GM12892 (cell line): ENCODE measurements at regions not wholly inside any gene's neighbourhood (a gene's known extent, or its start where the extent isn't known, plus 50 kb on each side); places are given as distances from the start of the nearest gene placed in this dataset.

Experiments used
- POLR2A ChIP-seq: IDR thresholded peaks from 2 replicates; pipeline ENCODE4 v1.6.1; 2011; ENCODE audit warnings: low read depth, low read length, control low read depth
- POLR2AphosphoS5 ChIP-seq: IDR thresholded peaks from 2 replicates; pipeline ENCODE4 v1.6.1; 2011; ENCODE audit warnings: low read depth, low read length, control low read depth
- TAF1 ChIP-seq: IDR thresholded peaks from 2 replicates; pipeline ENCODE4 v1.6.1; 2011; ENCODE audit warnings: low read depth, mild to moderate bottlenecking, control low read depth, low read length, borderline replicate concordance

DNA sequence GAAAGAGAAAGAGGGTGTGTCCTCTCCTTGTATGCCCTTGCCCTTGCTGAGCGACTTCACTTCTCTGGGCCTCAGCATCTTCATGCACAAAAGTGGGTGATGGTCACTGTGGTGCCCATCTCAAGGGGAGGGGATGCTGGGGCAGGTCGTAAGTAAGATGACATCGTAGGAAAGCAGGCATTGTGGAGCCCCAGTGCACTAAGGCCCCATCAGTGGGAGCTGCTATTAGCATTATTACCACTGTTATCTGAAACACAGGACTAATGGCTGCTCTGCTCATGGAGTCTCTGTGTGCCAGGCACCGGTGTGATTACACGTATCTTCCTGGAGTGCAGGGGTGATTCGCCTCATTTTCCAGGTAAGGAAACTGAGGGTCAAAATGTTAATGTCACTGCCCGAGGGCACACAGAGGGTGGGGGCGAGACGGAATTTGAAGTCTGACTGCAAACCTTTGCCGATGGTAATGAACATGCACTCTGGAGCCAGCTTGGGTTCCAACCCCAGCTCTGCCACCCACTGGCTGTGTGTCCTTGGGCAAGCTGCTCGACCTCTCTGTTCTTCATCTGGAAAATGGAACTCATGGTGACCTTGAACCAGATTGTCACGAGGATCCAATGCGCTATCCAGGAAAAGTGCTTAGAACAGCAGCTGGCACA lies 63.2 kb upstream of the GSE1 start:
- TF ChIP-seq TAF1 (no peak), POLR2A (no peak), POLR2AphosphoS5 (no peak)
